ENCODE measurements at regions not wholly inside any gene's neighbourhood (a gene's known extent, or its start where the extent isn't known, plus 50 kb on each side); places are given as distances from the start of the nearest gene placed in this dataset.

DNA sequence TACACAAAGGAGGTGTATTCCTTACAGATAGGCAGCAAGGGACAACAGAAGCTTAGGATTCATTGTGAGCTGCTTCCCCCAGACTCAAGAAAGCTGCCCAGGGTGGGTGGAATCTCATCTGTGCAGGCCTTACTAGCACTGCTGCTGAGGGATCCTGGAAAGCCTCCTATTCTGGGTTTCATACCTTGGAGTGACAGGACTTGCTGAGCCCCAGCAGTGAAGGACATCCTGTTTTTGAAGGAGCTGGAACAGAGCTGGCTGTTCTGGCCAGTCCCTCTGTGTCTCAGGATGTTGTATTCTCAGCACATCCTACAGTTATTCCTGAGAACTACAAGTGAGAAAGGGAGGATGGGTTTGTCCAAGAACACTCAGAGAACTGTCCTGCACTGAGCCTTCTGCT, 486.3 kb downstream of the PTPRU start:
- Histone ChIP-seq H3K27me3 (ENCODE audit: control insufficient read depth, insufficient read depth, low read length) (no peaks in the 10 kb centered on the region), H3K36me3 (ENCODE audit: control insufficient read depth, low read depth, low read length) (no peaks in the 10 kb centered on the region), H3K9me3 (ENCODE audit: control insufficient read depth, low read depth, low read length) (peaks cover 2% of the 10 kb centered on the region), H3K4me1 (ENCODE audit: control insufficient read depth, low read depth, low read length) (no peaks in the 10 kb centered on the region), H3K27ac (ENCODE audit: low read length) (no peak overlapping the region), H3K4me3 (ENCODE audit: low read length) (no peak overlapping the region), H3K9ac (ENCODE audit: low read length) (no peak overlapping the region)

- Histone ChIP-seq H3K4me1 (ENCODE audit: control insufficient read depth, low read depth, low read length) (no peaks in the 10 kb centered on the region), H3K36me3 (ENCODE audit: control insufficient read depth, low read depth, low read length) (no peaks in the 10 kb centered on the region), H3K9ac (ENCODE audit: low read length) (no peak overlapping the region), H3K27ac (ENCODE audit: low read length) (no peak overlapping the region), H3K9me3 (ENCODE audit: control insufficient read depth, low read depth, low read length) (peaks cover 5% of the 10 kb centered on the region), H3K27me3 (ENCODE audit: control insufficient read depth, insufficient read depth, low read length) (no peaks in the 10 kb centered on the region), H3K4me3 (ENCODE audit: low read length) (no peak overlapping the region)
These were observed 482.9 kb downstream of the PTPRU start for GRCh38 chr1:29719253-29719652.

DNA sequence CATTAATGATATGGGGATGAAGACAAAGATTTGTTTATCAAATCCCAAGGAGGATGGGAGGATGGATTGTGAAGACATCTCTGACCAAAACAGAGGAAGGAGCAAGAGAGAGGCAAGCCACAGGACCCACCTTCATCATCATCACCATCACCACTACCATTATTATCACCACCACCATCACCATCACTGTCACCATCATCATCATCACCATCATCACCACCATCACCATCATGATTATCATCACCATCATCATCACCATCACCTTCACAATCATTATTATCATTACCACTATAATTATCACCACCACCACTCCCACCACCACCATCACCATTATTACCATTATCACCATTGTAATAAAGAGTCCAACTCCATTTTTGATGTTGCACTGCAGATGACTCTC, 482.5 kb downstream of the PTPRU start:
- Histone ChIP-seq H3K9me3 (ENCODE audit: control insufficient read depth, low read depth, low read length) (peaks cover 5% of the 10 kb centered on the region), H3K4me3 (ENCODE audit: low read length) (no peak overlapping the region), H3K9ac (ENCODE audit: low read length) (no peak overlapping the region), H3K4me1 (ENCODE audit: control insufficient read depth, low read depth, low read length) (no peaks in the 10 kb centered on the region), H3K27me3 (ENCODE audit: control insufficient read depth, insufficient read depth, low read length) (no peaks in the 10 kb centered on the region), H3K27ac (ENCODE audit: low read length) (no peak overlapping the region), H3K36me3 (ENCODE audit: control insufficient read depth, low read depth, low read length) (no peaks in the 10 kb centered on the region)

DNA sequence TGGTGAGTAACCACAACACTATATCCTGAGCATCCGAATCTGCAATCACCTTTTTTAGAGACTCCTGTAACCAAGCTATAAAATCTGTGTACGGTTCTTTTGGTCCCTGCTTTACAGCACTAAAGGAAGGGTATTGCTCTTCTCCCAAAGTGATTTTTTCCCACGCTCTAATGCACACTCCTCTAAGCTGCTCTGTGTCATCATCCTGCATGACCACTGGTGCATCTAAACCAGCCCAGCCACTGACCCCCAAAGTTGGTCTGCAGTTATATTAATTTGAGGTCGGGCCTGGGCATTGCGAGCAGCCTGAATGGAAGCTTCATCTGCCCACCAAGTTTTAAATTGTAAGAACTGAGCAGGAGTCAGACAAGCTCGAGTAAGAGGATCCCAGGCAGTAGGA, 480.0 kb downstream of the PTPRU start:
- H3K36me3 ChIP-seq (ENCODE audit: control insufficient read depth, low read depth, low read length) = no peaks in the 10 kb centered on the region
- peaks cover 5% of the 10 kb centered on the region for H3K9me3 ChIP-seq (ENCODE audit: control insufficient read depth, low read depth, low read length)

DNA sequence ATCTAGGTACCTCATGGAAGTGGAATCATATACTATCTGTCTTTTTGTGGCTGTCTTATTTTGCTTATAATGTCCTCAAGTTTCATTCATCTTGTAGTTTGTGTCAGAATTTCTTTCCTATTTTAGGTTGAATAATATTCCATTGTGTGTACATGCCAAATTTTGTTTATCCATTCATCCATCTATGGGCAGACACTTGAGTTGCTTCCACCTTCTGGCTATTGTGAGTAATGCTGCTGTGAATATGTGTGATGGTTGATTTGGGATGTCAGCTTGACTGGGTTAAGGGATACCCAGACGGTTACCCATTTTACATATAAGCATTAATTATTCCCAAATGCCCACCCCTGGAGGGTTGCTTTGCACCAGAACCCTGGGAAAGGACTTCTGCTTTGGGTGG, 477.5 kb downstream of the PTPRU start:
- H3K4me1 ChIP-seq (ENCODE audit: control insufficient read depth, low read depth, low read length) = peaks cover 5% of the 10 kb centered on the region
- H3K4me3 ChIP-seq (ENCODE audit: low read length) = no peak overlapping the region
- no peaks in the 10 kb centered on the region for H3K27me3 ChIP-seq (ENCODE audit: control insufficient read depth, insufficient read depth, low read length)
- no peaks in the 10 kb centered on the region for H3K36me3 ChIP-seq (ENCODE audit: control insufficient read depth, low read depth, low read length)
- peaks cover 5% of the 10 kb centered on the region for H3K9me3 ChIP-seq (ENCODE audit: control insufficient read depth, low read depth, low read length)
- H3K27ac ChIP-seq (ENCODE audit: low read length) = no peak overlapping the region
- no peak overlapping the region for H3K9ac ChIP-seq (ENCODE audit: low read length)

More for the DNA sequence above, 480.0 kb downstream of the PTPRU start:
- Histone ChIP-seq H3K27me3 (ENCODE audit: control insufficient read depth, insufficient read depth, low read length) (no peaks in the 10 kb centered on the region), H3K4me3 (ENCODE audit: low read length) (no peak overlapping the region), H3K27ac (ENCODE audit: low read length) (no peak overlapping the region), H3K4me1 (ENCODE audit: control insufficient read depth, low read depth, low read length) (no peaks in the 10 kb centered on the region), H3K9ac (ENCODE audit: low read length) (no peak overlapping the region)

DNA sequence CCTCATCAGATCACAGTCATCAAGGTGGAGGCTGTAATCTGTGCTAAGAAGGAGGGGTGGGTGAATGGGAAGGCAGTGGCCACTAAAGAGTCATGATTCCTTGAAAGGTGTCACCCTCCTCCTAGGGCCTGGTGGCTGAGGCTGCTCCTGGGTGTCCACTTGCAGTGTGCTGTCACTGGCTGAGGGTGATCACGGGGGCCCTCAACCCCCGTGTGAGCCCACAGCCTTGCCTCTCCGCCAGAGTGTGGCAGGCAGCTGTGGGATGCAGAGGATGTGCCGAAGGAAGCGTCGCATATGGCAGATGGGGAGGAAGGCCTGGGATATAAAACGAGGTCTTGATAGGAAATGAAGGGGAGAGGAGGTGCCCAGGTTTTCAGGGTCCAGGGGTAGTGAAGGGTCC, 476.5 kb downstream of the PTPRU start:
- Histone ChIP-seq H3K9me3 (ENCODE audit: control insufficient read depth, low read depth, low read length) (peaks cover 5% of the 10 kb centered on the region), H3K4me3 (ENCODE audit: low read length) (no peak overlapping the region), H3K9ac (ENCODE audit: low read length) (no peak overlapping the region), H3K27me3 (ENCODE audit: control insufficient read depth, insufficient read depth, low read length) (no peaks in the 10 kb centered on the region), H3K36me3 (ENCODE audit: control insufficient read depth, low read depth, low read length) (no peaks in the 10 kb centered on the region), H3K27ac (ENCODE audit: low read length) (no peak overlapping the region), H3K4me1 (ENCODE audit: control insufficient read depth, low read depth, low read length) (peaks cover 6% of the 10 kb centered on the region)

GRCh38 chr1:29712284-29712651, 475.9 kb downstream of the PTPRU start:
- peaks cover 6% of the 10 kb centered on the region for H3K4me1 ChIP-seq (ENCODE audit: control insufficient read depth, low read depth, low read length)
- H3K4me3 ChIP-seq (ENCODE audit: low read length) = no peak overlapping the region
- H3K27ac ChIP-seq (ENCODE audit: low read length) = no peak overlapping the region
- no peaks in the 10 kb centered on the region for H3K27me3 ChIP-seq (ENCODE audit: control insufficient read depth, insufficient read depth, low read length)
- no peaks in the 10 kb centered on the region for H3K36me3 ChIP-seq (ENCODE audit: control insufficient read depth, low read depth, low read length)
- H3K9ac ChIP-seq (ENCODE audit: low read length) = no peak overlapping the region
- H3K9me3 ChIP-seq (ENCODE audit: control insufficient read depth, low read depth, low read length) = peaks cover under 1% of the 10 kb centered on the region

DNA sequence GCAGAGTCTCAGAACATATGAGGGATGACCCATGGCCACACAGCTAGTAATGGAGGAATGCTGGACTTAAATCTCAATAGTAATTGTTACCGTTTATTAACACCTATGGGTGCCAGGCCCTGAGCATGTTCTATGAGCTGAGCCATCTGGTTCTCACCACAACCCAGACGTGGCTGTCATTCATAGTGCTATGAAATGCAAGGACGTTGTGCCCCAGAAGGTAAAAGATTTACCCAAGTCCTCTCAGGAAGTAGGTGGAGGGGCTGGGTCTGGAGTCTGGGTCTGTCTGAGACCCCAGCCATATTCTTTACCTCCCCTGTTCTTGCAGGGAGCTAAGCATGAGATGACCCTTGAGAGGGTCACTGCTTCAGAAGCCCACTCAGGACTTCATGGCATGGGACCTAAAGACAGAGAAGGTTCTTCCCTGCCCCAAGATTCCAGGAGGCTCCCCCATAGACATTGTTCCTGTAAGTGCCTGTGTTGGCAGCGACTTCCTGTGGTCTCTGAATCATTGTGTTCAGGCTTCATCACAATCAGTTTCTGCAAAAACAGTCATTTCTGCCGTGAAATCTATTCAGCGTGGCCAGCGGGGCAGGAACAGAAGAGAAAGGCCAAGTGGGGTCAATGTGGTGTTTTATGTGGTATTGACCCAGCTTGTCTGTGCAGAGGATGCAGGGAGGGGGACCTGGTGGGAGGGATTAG, 475.4 kb downstream of the PTPRU start:
- Histone ChIP-seq H3K27ac (ENCODE audit: low read length) (no peak overlapping the region), H3K9me3 (ENCODE audit: control insufficient read depth, low read depth, low read length) (no peaks in the 10 kb centered on the region), H3K27me3 (ENCODE audit: control insufficient read depth, insufficient read depth, low read length) (no peaks in the 10 kb centered on the region), H3K4me3 (ENCODE audit: low read length) (no peak overlapping the region), H3K36me3 (ENCODE audit: control insufficient read depth, low read depth, low read length) (no peaks in the 10 kb centered on the region), H3K4me1 (ENCODE audit: control insufficient read depth, low read depth, low read length) (peaks cover 6% of the 10 kb centered on the region), H3K9ac (ENCODE audit: low read length) (no peak overlapping the region)

- peaks cover 6% of the 10 kb centered on the region for H3K27me3 ChIP-seq (ENCODE audit: control insufficient read depth, insufficient read depth, low read length)
- no peak overlapping the region for H3K27ac ChIP-seq (ENCODE audit: low read length)
These were observed 473.5 kb downstream of the PTPRU start for GRCh38 chr1:29709704-29710280.

DNA sequence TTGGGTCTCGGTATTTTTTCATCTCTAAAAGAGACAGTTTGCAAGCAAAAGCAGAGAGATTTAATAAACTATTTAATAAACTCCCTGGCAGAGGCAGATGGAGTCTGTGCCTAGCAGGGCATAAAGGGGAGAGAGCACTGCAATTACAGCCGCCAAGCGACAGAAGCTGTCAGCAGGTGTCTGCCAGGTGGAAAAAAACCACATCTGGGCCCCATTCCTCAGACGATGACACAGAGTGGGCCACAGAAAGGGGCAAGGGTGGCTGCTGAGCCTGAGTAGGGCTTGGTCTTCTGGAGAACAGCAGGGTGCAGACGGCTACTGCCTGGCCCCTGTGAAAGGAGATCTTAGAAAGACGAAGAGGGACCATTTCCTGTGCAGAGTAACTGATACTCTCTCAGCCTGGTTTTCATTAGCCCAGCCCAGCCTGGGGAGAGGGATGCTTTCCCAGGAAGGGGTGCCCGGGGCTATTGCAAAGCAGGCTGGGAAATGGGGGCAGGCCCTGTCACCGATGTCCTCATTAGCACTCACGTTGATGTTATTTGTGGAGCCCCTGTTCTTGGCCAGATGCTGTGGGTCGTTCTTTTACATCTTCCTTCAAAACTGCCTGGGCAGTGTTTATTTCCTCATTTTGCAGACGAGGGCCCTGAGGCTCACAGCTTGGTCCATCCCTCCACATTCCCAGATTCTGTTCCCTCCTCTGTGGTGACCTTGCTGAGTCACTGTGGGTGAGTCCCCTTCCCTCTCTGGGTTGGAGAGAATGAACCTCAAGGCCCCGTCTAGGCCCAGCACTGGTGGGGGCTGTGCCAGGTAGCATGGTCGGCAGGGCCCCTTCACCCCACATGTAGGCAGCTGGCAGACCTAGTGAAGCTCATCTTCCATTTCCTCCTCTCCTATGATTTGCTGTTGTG, 472.7 kb downstream of the PTPRU start:
- Histone ChIP-seq H3K36me3 (ENCODE audit: control insufficient read depth, low read depth, low read length) (no peaks in the 10 kb centered on the region), H3K27me3 (ENCODE audit: control insufficient read depth, insufficient read depth, low read length) (peaks cover 6% of the 10 kb centered on the region), H3K4me3 (ENCODE audit: low read length) (no peak overlapping the region), H3K9me3 (ENCODE audit: control insufficient read depth, low read depth, low read length) (no peaks in the 10 kb centered on the region), H3K4me1 (ENCODE audit: control insufficient read depth, low read depth, low read length) (peaks cover 11% of the 10 kb centered on the region), H3K9ac (ENCODE audit: low read length) (no peak overlapping the region), H3K27ac (ENCODE audit: low read length) (no peak overlapping the region)

More at GRCh38 chr1:29709704-29710280, 473.5 kb downstream of the PTPRU start:
- Histone ChIP-seq H3K9ac (ENCODE audit: low read length) (no peak overlapping the region), H3K4me3 (ENCODE audit: low read length) (no peak overlapping the region), H3K36me3 (ENCODE audit: control insufficient read depth, low read depth, low read length) (no peaks in the 10 kb centered on the region), H3K4me1 (ENCODE audit: control insufficient read depth, low read depth, low read length) (peaks cover 6% of the 10 kb centered on the region), H3K9me3 (ENCODE audit: control insufficient read depth, low read depth, low read length) (no peaks in the 10 kb centered on the region)

DNA sequence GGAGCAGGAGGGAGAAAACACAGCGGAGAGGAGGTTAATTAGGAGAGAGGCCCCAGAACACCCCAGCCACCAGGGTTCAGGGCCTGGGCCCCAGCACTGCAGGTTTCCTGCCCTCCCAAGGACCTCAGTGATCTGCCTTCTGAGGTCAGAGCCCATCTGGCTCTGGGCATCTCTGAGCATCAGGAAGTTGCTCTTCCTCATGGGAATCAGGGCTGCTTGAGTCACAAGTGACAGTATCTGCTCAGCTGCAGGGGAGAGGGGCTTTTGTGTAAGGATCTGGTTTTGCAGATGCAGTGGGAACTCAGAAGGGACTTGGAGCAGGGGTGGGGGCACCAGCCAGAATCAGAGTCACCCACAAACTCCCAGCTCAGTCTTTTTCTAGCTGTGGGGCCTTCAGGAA, 472.1 kb downstream of the PTPRU start:
- Histone ChIP-seq H3K4me1 (ENCODE audit: control insufficient read depth, low read depth, low read length) (peaks cover 11% of the 10 kb centered on the region), H3K4me3 (ENCODE audit: low read length) (no peak overlapping the region), H3K9ac (ENCODE audit: low read length) (no peak overlapping the region), H3K27me3 (ENCODE audit: control insufficient read depth, insufficient read depth, low read length) (peaks cover 6% of the 10 kb centered on the region), H3K36me3 (ENCODE audit: control insufficient read depth, low read depth, low read length) (no peaks in the 10 kb centered on the region), H3K9me3 (ENCODE audit: control insufficient read depth, low read depth, low read length) (no peaks in the 10 kb centered on the region), H3K27ac (ENCODE audit: low read length) (no peak overlapping the region)

All from iPS-18a (cell line).